Type B pancreatic cell (in vitro differentiated cells): ENCODE measurements at regions not wholly inside any gene's neighbourhood (a gene's known extent, or its start where the extent isn't known, plus 50 kb on each side); places are given as distances from the start of the nearest gene placed in this dataset.

Source experiments
- DNase-seq: peaks from one replicate; pipeline ENCODE4 v3.0.0; 2021; ENCODE audit warnings: mixed read lengths; ENCODE audit not compliant: unreplicated experiment; ENCODE audit errors: extremely low spot score
- H3K27ac Mint-ChIP-seq: 2 replicates; pipeline ENCODE4 v1.8.0; 2021; ENCODE audit warnings: mild to moderate bottlenecking, mixed read lengths
- H3K27me3 Mint-ChIP-seq: 2 replicates; pipeline ENCODE4 v1.8.0; 2021; ENCODE audit warnings: mixed read lengths
- H3K36me3 Mint-ChIP-seq: 2 replicates; pipeline ENCODE4 v1.8.0; 2021; ENCODE audit warnings: mixed read lengths
- H3K4me1 Mint-ChIP-seq: one replicate; pipeline ENCODE4 v1.8.0; 2021; ENCODE audit warnings: mixed read lengths; ENCODE audit not compliant: unreplicated experiment
- H3K4me3 Mint-ChIP-seq: 2 replicates; pipeline ENCODE4 v1.8.0; 2021; ENCODE audit warnings: mild to moderate bottlenecking, mixed read lengths
- H3K9me3 Mint-ChIP-seq: 2 replicates; pipeline ENCODE4 v1.8.0; 2021; ENCODE audit warnings: mixed read lengths
- CTCF ChIP-seq: fragments of 200-600 bp; sonication (generic); conservative IDR thresholded peaks from 2 replicates; pipeline ENCODE4 v1.5.0; 2021; ENCODE audit warnings: antibody characterized with exemption, mild to moderate bottlenecking

- no peaks in the 10 kb centered on the region for H3K36me3 Mint-ChIP-seq
- peaks cover 4% of the 10 kb centered on the region for H3K9me3 Mint-ChIP-seq
Observed at GRCh38 chr2:122993592-122993991, 1031.5 kb upstream of the CNTNAP5 start.

GRCh38 chr2:122999258-122999657 lies 1025.8 kb upstream of the CNTNAP5 start:
- H3K36me3 Mint-ChIP-seq: no peaks in the 10 kb centered on the region
- no peak for DNase-seq
- no peaks in the 10 kb centered on the region for H3K27me3 Mint-ChIP-seq
- peaks cover 9% of the 10 kb centered on the region for H3K4me1 Mint-ChIP-seq
- no peaks in the 10 kb centered on the region for H3K9me3 Mint-ChIP-seq
- no peak for TF ChIP-seq CTCF
- H3K4me3 Mint-ChIP-seq: no peak overlapping the region
- H3K27ac Mint-ChIP-seq: no peak overlapping the region

More at GRCh38 chr2:122993592-122993991, 1031.5 kb upstream of the CNTNAP5 start:
- Mint-ChIP-seq H3K27ac (no peak overlapping the region), H3K4me3 (no peak overlapping the region), H3K27me3 (no peaks in the 10 kb centered on the region), H3K4me1 (no peaks in the 10 kb centered on the region)
- DNase-seq: no peak
- TF ChIP-seq CTCF: no peak

DNA sequence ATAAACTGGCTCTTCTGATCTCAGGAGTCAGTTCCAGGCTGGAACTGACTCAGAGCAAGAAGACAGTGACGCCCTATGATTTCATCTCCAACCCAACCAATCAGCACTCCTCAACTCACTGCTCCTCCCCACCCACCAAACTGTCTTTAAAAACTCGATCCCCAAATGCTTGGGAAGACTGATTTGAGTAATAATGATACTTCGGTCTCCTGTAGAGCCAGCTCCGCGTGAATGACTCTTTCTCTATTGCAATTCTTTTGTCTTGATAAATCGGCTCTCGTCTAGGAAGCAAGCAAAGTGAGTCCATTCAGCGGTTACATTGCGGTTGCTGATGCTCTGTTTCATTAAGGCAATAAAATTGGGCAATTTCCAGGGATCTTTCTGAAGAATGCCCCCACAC lies 1025.3 kb upstream of the CNTNAP5 start:
- Mint-ChIP-seq H3K27me3 (no peaks in the 10 kb centered on the region), H3K27ac (no peak overlapping the region), H3K36me3 (no peaks in the 10 kb centered on the region), H3K9me3 (no peaks in the 10 kb centered on the region), H3K4me1 (peaks cover 9% of the 10 kb centered on the region), H3K4me3 (no peak overlapping the region)
- TF ChIP-seq CTCF: no peak
- DNase-seq: no peak

DNA sequence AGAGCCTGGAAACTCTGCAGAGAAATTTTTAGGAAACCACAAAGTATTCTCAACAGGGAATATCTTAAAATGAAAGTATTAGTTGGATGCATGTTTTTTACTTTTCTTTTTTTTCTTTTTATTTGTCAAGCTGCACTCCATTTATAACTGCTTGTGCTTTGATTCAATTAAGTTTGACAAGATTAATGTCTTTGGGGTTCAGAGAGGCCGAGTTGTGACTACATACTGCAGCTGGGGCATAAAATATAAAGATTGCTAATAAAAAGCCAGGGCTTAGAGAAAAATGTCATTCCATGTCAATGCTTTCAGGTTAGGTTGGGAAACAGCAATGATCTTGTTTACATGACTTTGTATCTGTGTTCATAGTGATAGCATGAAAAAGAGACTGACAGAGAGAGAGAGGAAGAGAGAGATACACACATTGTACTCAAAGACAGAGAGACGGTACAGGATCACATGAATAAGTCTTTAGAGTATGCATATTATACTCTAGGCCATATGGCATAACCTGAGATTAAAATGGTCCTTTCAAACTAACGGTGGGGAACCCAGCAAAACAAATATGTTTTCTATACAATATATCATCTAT lies 1022.3 kb upstream of the CNTNAP5 start:
- no peak for DNase-seq
- Mint-ChIP-seq H3K27ac (no peak overlapping the region), H3K4me3 (no peak overlapping the region), H3K36me3 (no peaks in the 10 kb centered on the region), H3K4me1 (peaks cover 9% of the 10 kb centered on the region), H3K9me3 (no peaks in the 10 kb centered on the region), H3K27me3 (no peaks in the 10 kb centered on the region)
- no peak for TF ChIP-seq CTCF

- Mint-ChIP-seq H3K27ac (no peak overlapping the region), H3K4me3 (no peak overlapping the region), H3K4me1 (no peaks in the 10 kb centered on the region), H3K27me3 (no peaks in the 10 kb centered on the region), H3K36me3 (no peaks in the 10 kb centered on the region), H3K9me3 (peaks cover 5% of the 10 kb centered on the region)
- no peak for TF ChIP-seq CTCF
- DNase-seq: no peak
Observed at GRCh38 chr2:123015186-123015585, 1009.9 kb upstream of the CNTNAP5 start.

GRCh38 chr2:123035541-123035940 lies 989.5 kb upstream of the CNTNAP5 start:
- TF ChIP-seq CTCF: no peak
- Mint-ChIP-seq H3K27ac (no peak overlapping the region), H3K9me3 (peaks cover 8% of the 10 kb centered on the region), H3K4me1 (no peaks in the 10 kb centered on the region), H3K27me3 (no peaks in the 10 kb centered on the region), H3K4me3 (no peak overlapping the region), H3K36me3 (no peaks in the 10 kb centered on the region)
- DNase-seq: no peak
